ENCODE measurements at regions not wholly inside any gene's neighbourhood (a gene's known extent, or its start where the extent isn't known, plus 50 kb on each side); places are given as distances from the start of the nearest gene placed in this dataset.
"Not testable (repeated sequence)": the region's sequence is repeated elsewhere in the genome, so short reads cannot be mapped to it uniquely, and the experiment has no call there.

GRCh38 chr2:184372484-184372883 is 225.8 kb upstream of the ZNF804A start:
- Histone ChIP-seq H3K4me1 (ENCODE audit: control insufficient read depth in 1 of 2, low read depth in 2 of 2) (no peaks in the 10 kb centered on the region), H3K4me3 (no peak overlapping the region), H3K9me3 (no peaks in the 10 kb centered on the region), H3K36me3 (no peaks in the 10 kb centered on the region), H3K27me3 (replicated peaks; ENCODE audit: insufficient read depth) (no peaks in the 10 kb centered on the region), H3K27ac (no peak overlapping the region)
- ATAC-seq (ENCODE audit: insufficient number of reproducible peaks, low FRiP score, low read depth) (no peak), DNase-seq (ENCODE audit: low spot score) (no peak)
- no peak for TF ChIP-seq CTCF (IDR thresholded peaks at IDR 0.05)

GRCh38 chr2:184394642-184395041 is 203.7 kb upstream of the ZNF804A start:
- no peaks in the 10 kb centered on the region for H3K27me3 ChIP-seq (replicated peaks; ENCODE audit: insufficient read depth)
- DNase-seq (ENCODE audit: low spot score), result no peak
- H3K27ac ChIP-seq, result no peak overlapping the region
- no peak overlapping the region for H3K4me3 ChIP-seq
- H3K36me3 ChIP-seq, result no peaks in the 10 kb centered on the region
- ATAC-seq (ENCODE audit: insufficient number of reproducible peaks, low FRiP score, low read depth), result no peak
- no peak for TF ChIP-seq CTCF (IDR thresholded peaks at IDR 0.05)
- H3K4me1 ChIP-seq (ENCODE audit: control insufficient read depth in 1 of 2, low read depth in 2 of 2), result no peaks in the 10 kb centered on the region
- no peaks in the 10 kb centered on the region for H3K9me3 ChIP-seq

GRCh38 chr2:184402381-184402780 is 195.9 kb upstream of the ZNF804A start:
- Histone ChIP-seq H3K36me3 (no peaks in the 10 kb centered on the region), H3K27ac (no peak overlapping the region), H3K27me3 (replicated peaks; ENCODE audit: insufficient read depth) (no peaks in the 10 kb centered on the region), H3K4me3 (no peak overlapping the region), H3K4me1 (ENCODE audit: control insufficient read depth in 1 of 2, low read depth in 2 of 2) (no peaks in the 10 kb centered on the region), H3K9me3 (no peaks in the 10 kb centered on the region)
- ATAC-seq (ENCODE audit: insufficient number of reproducible peaks, low FRiP score, low read depth) (no peak), DNase-seq (ENCODE audit: low spot score) (no peak)
- TF ChIP-seq CTCF (IDR thresholded peaks at IDR 0.05), result no peak

GRCh38 chr2:184407041-184407630 is 191.2 kb upstream of the ZNF804A start:
- H3K36me3 ChIP-seq; DNase-seq (ENCODE audit: low spot score); H3K27me3 ChIP-seq (replicated peaks; ENCODE audit: insufficient read depth); H3K9me3 ChIP-seq; H3K4me3 ChIP-seq; H3K27ac ChIP-seq; H3K4me1 ChIP-seq (ENCODE audit: control insufficient read depth in 1 of 2, low read depth in 2 of 2); ATAC-seq (ENCODE audit: insufficient number of reproducible peaks, low FRiP score, low read depth): not testable (repeated sequence)

- no peaks in the 10 kb centered on the region for H3K4me1 ChIP-seq (ENCODE audit: control insufficient read depth in 1 of 2, low read depth in 2 of 2)
- DNase-seq (ENCODE audit: low spot score), result no peak
- ATAC-seq (ENCODE audit: insufficient number of reproducible peaks, low FRiP score, low read depth), result no peak
- H3K36me3 ChIP-seq, result no peaks in the 10 kb centered on the region
- H3K9me3 ChIP-seq, result no peaks in the 10 kb centered on the region
- H3K4me3 ChIP-seq, result no peak overlapping the region
- no peak for TF ChIP-seq CTCF (IDR thresholded peaks at IDR 0.05)
- H3K27me3 ChIP-seq (replicated peaks; ENCODE audit: insufficient read depth), result no peaks in the 10 kb centered on the region
- no peak overlapping the region for H3K27ac ChIP-seq
Measured at GRCh38 chr2:184410160-184410559, 188.2 kb upstream of the ZNF804A start.

- Histone ChIP-seq H3K27ac (no peak overlapping the region), H3K4me1 (ENCODE audit: control insufficient read depth in 1 of 2, low read depth in 2 of 2) (no peaks in the 10 kb centered on the region), H3K36me3 (no peaks in the 10 kb centered on the region), H3K4me3 (no peak overlapping the region), H3K27me3 (replicated peaks; ENCODE audit: insufficient read depth) (no peaks in the 10 kb centered on the region), H3K9me3 (no peaks in the 10 kb centered on the region)
- ATAC-seq (ENCODE audit: insufficient number of reproducible peaks, low FRiP score, low read depth), result no peak
- DNase-seq (ENCODE audit: low spot score), result no peak
- TF ChIP-seq CTCF (IDR thresholded peaks at IDR 0.05), result no peak
Measured at GRCh38 chr2:184413221-184413620, 185.1 kb upstream of the ZNF804A start.
